ENCODE measurements at regions not wholly inside any gene's neighbourhood (a gene's known extent, or its start where the extent isn't known, plus 50 kb on each side); places are given as distances from the start of the nearest gene placed in this dataset.

DNA sequence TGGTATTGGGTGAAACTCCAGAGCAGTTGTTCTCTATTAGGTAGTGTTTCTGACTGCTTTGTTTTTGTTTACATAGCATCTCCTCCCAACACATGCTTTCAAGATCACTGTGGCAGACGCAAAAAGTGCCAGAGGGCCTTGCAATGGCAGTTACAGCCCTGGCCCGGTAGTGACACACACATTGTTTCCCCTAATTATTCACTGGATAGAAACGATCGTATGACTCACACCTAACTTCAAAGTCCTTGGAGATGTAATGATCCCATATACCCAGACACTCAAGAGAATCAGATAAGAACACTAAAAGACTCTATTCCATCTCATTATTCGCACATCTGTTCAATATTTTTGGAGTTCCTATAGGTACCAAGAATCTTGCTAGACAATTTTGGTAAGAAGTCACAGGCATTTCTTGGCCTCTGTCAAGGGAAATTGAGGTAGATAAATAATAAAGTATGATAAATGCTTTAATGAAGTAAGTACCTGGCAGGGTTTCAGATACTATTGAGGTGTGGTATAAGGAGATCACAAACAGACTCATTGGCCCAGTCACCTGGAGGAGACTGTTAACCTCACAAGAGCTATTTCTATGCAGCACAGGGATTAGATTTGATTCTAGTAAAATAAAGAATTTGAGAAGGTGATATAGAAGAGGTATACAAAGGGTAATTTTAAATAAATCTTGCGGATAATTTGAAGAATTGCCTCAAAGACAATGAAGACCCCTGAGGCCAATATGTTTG is 485.3 kb downstream of the SLITRK6 start:
- Histone ChIP-seq H3K9me3 (ENCODE audit: insufficient read depth, low read length, severe bottlenecking) (no peaks in the 10 kb centered on the region), H3K9ac (ENCODE audit: low read depth, low read length) (no peak overlapping the region), H3K79me2 (ENCODE audit: insufficient read depth, low read length) (no peaks in the 10 kb centered on the region), H3K36me3 (ENCODE audit: insufficient read depth, low read length) (no peaks in the 10 kb centered on the region), H3K4me3 (ENCODE audit: low read depth in 1 of 2, low read length in 2 of 2) (no peak overlapping the region), H2AFZ (ENCODE audit: low read depth, low read length) (no peak overlapping the region), H3K27ac (ENCODE audit: low read length) (no peak overlapping the region), H3K4me1 (ENCODE audit: insufficient read depth, low read length) (no peaks in the 10 kb centered on the region), H3K4me2 (ENCODE audit: insufficient read depth, low read length) (no peak overlapping the region), H4K20me1 (ENCODE audit: insufficient read depth, low read length) (no peaks in the 10 kb centered on the region), H3K27me3 (ENCODE audit: insufficient read depth, low read length, poor library complexity) (no peaks in the 10 kb centered on the region)
- ATAC-seq (ENCODE audit: insufficient read depth, low read depth) (no peak), DNase-seq (no peak)
- TF ChIP-seq, protein P1, sequence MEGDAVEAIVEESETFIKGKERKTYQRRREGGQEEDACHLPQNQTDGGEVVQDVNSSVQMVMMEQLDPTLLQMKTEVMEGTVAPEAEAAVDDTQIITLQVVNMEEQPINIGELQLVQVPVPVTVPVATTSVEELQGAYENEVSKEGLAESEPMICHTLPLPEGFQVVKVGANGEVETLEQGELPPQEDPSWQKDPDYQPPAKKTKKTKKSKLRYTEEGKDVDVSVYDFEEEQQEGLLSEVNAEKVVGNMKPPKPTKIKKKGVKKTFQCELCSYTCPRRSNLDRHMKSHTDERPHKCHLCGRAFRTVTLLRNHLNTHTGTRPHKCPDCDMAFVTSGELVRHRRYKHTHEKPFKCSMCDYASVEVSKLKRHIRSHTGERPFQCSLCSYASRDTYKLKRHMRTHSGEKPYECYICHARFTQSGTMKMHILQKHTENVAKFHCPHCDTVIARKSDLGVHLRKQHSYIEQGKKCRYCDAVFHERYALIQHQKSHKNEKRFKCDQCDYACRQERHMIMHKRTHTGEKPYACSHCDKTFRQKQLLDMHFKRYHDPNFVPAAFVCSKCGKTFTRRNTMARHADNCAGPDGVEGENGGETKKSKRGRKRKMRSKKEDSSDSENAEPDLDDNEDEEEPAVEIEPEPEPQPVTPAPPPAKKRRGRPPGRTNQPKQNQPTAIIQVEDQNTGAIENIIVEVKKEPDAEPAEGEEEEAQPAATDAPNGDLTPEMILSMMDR (IDR thresholded peaks at IDR 0.05; ENCODE audit: borderline replicate concordance, extremely low read depth, low read length, poor library complexity, severe bottlenecking), result no peak
- no peak for TF ChIP-seq EZH2 (IDR thresholded peaks at IDR 0.05; ENCODE audit: borderline replicate concordance, low read depth, low read length, severe bottlenecking)

DNA sequence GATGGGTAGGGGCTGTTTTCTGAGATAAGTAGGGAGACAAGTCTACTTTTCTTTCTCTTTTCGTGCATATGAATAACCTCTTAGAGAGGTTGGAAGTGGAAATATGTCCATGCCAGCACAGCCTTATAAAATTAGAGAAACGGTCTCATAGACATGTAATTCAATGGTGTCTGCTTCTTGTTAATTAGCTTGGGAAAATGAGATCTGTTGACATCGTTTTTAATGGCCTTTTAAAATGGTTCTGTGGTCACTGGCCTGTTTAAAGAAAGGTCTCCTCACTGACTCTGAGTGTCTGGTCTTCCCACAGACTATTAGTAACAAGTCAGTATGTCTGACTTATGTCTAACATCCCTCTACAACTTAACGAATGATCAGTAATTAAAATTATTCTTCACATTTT is 487.1 kb downstream of the SLITRK6 start:
- Histone ChIP-seq H3K36me3 (ENCODE audit: insufficient read depth, low read length) (no peaks in the 10 kb centered on the region), H3K9ac (ENCODE audit: low read depth, low read length) (no peak overlapping the region), H3K4me1 (ENCODE audit: insufficient read depth, low read length) (no peaks in the 10 kb centered on the region), H2AFZ (ENCODE audit: low read depth, low read length) (no peak overlapping the region), H3K4me2 (ENCODE audit: insufficient read depth, low read length) (no peak overlapping the region), H3K79me2 (ENCODE audit: insufficient read depth, low read length) (no peaks in the 10 kb centered on the region), H3K27ac (ENCODE audit: low read length) (no peak overlapping the region), H4K20me1 (ENCODE audit: insufficient read depth, low read length) (no peaks in the 10 kb centered on the region), H3K27me3 (ENCODE audit: insufficient read depth, low read length, poor library complexity) (no peaks in the 10 kb centered on the region), H3K4me3 (ENCODE audit: low read depth in 1 of 2, low read length in 2 of 2) (no peak overlapping the region), H3K9me3 (ENCODE audit: insufficient read depth, low read length, severe bottlenecking) (no peaks in the 10 kb centered on the region)
- no peak for TF ChIP-seq EZH2 (IDR thresholded peaks at IDR 0.05; ENCODE audit: borderline replicate concordance, low read depth, low read length, severe bottlenecking)
- TF ChIP-seq, protein P1 (IDR thresholded peaks at IDR 0.05; ENCODE audit: borderline replicate concordance, extremely low read depth, low read length, poor library complexity, severe bottlenecking), result no peak
- DNase-seq (no peak), ATAC-seq (ENCODE audit: insufficient read depth, low read depth) (no peak)

DNA sequence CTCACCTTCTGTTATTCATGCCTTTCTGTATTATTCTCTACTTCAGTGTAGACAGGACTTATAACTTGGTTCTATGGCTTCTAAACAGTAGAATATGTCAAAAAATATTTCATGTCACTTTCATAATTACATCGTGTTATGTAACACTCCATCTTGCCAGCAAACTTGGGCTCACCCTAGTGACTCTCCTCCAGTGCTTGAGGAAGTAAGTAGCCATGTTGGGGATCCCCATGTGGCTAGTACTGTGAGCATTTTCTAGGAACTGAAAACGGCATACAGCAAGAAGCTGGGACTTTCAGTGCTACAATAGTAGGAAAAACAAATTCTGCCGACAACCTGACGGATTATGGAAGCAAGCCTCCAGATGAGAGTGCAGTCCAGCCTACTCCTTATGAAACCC is 495.6 kb downstream of the SLITRK6 start:
- Histone ChIP-seq H2AFZ (ENCODE audit: low read depth, low read length) (no peak overlapping the region), H4K20me1 (ENCODE audit: insufficient read depth, low read length) (no peaks in the 10 kb centered on the region), H3K4me3 (ENCODE audit: low read depth in 1 of 2, low read length in 2 of 2) (no peak overlapping the region), H3K9ac (ENCODE audit: low read depth, low read length) (no peak overlapping the region), H3K27me3 (ENCODE audit: insufficient read depth, low read length, poor library complexity) (no peaks in the 10 kb centered on the region), H3K36me3 (ENCODE audit: insufficient read depth, low read length) (no peaks in the 10 kb centered on the region), H3K27ac (ENCODE audit: low read length) (no peak overlapping the region), H3K4me1 (ENCODE audit: insufficient read depth, low read length) (no peaks in the 10 kb centered on the region), H3K9me3 (ENCODE audit: insufficient read depth, low read length, severe bottlenecking) (no peaks in the 10 kb centered on the region), H3K4me2 (ENCODE audit: insufficient read depth, low read length) (no peak overlapping the region), H3K79me2 (ENCODE audit: insufficient read depth, low read length) (no peaks in the 10 kb centered on the region)
- TF ChIP-seq, protein P1 (IDR thresholded peaks at IDR 0.05; ENCODE audit: borderline replicate concordance, extremely low read depth, low read length, poor library complexity, severe bottlenecking), result no peak
- no peak for TF ChIP-seq EZH2 (IDR thresholded peaks at IDR 0.05; ENCODE audit: borderline replicate concordance, low read depth, low read length, severe bottlenecking)
- no peak for ATAC-seq (ENCODE audit: insufficient read depth, low read depth)
- DNase-seq, result no peak
